BLaER1 (cell line): ENCODE measurements at regions not wholly inside any gene's neighbourhood (a gene's known extent, or its start where the extent isn't known, plus 50 kb on each side); places are given as distances from the start of the nearest gene placed in this dataset.
"Not testable (repeated sequence)": the region's sequence is repeated elsewhere in the genome, so short reads cannot be mapped to it uniquely, and the experiment has no call there.

Source experiments
- H3K27ac ChIP-seq: shearing (Covaris generic); formaldehyde crosslinking; 2 replicates; pipeline ENCODE4 v1.8.1; 2022
- H3K27me3 ChIP-seq: shearing (Covaris generic); formaldehyde crosslinking; 2 replicates; pipeline ENCODE4 v1.8.1; 2022
- H3K36me3 ChIP-seq: shearing (Covaris generic); formaldehyde crosslinking; 2 replicates; pipeline ENCODE4 v1.8.1; 2022
- H3K4me1 ChIP-seq: shearing (Covaris generic); formaldehyde crosslinking; 2 replicates; pipeline ENCODE4 v1.8.1; 2022
- H3K4me2 ChIP-seq: shearing (Covaris generic); formaldehyde crosslinking; 2 replicates; pipeline ENCODE4 v1.8.1; 2022
- H3K4me3 ChIP-seq: shearing (Covaris generic); formaldehyde crosslinking; 2 replicates; pipeline ENCODE4 v1.8.1; 2022
- H3K9ac ChIP-seq: shearing (Covaris generic); formaldehyde crosslinking; 2 replicates; pipeline ENCODE4 v1.8.1; 2022
- H3K9me3 ChIP-seq: shearing (Covaris generic); formaldehyde crosslinking; 2 replicates; pipeline ENCODE4 v1.8.1; 2022
- H4K20me1 ChIP-seq: shearing (Covaris generic); formaldehyde crosslinking; 2 replicates; pipeline ENCODE4 v1.8.1; 2022
- Cebpa-rat ChIP-seq: shearing (Covaris generic); IDR thresholded peaks from 2 replicates; pipeline ENCODE4 v1.8.1; 2022

DNA sequence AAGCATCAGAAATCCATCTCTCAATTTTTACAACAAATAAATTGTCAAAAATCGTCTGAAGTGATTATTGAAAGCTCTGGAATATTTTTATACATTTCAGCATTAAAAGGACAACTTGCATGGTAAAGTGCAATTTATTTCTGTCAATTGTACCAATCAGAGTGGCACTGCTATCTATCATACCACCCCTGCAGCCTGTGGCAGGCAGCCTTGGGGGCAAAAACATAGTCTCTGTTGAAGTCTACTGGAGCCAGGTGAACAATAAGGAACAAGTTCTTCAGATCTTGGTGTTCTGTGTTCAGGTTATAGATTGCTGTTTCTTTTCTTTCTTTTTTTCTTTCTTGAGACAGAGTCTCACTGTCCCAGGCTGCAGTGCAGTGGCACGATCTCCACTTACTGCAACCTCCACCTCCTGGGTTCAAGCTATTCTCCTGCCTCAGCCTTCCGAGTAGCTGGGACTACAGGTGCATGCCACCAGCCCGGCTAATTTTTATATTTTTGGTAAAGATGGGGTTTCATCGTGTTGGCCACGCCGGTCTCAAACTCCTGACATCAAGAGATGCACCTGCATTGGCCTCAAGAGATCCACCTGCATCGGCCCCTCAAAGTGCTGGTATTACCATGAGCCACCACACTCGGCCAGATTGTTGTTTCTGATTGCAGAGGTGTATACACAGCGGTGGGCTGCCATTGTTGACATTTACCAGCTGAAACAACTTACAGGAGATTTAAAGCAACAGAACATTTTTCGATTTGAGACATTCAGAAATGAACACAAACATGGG is 629.6 kb downstream of the SLC16A7 start:
- H3K4me1 ChIP-seq, result peaks cover 15% of the 10 kb centered on the region
- H3K9ac ChIP-seq, result no peak overlapping the region
- no peak overlapping the region for H3K4me2 ChIP-seq
- H3K27ac ChIP-seq, result no peak overlapping the region
- H3K9me3 ChIP-seq, result no peaks in the 10 kb centered on the region
- no peak for TF ChIP-seq Cebpa-rat
- H4K20me1 ChIP-seq, result no peaks in the 10 kb centered on the region
- H3K36me3 ChIP-seq, result no peaks in the 10 kb centered on the region
- no peak overlapping the region for H3K4me3 ChIP-seq
- H3K27me3 ChIP-seq, result no peaks in the 10 kb centered on the region

DNA sequence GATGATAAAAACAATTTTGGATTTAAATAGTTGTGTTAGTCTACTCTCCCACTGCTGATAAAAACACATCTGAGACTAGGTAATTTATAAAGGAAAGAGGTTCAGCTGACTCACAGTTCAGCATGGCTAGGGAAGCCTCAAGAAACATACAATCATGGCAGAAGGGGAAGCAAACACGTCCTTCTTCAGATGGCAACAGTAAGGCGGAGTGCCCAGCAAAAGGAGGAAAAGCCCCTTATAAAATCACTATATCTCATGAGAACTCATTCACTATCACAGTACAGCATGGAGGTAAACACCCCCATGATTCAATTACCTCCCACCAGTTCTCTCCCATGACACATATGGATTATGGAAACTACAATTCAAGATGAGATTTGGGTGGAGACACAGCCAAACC is 632.1 kb downstream of the SLC16A7 start:
- H3K4me1 ChIP-seq, result peaks cover 15% of the 10 kb centered on the region
- no peaks in the 10 kb centered on the region for H3K36me3 ChIP-seq
- no peak overlapping the region for H3K27ac ChIP-seq
- H3K4me2 ChIP-seq, result no peak overlapping the region
- no peaks in the 10 kb centered on the region for H3K27me3 ChIP-seq
- no peak overlapping the region for H3K9ac ChIP-seq
- H4K20me1 ChIP-seq, result no peaks in the 10 kb centered on the region
- H3K4me3 ChIP-seq, result no peak overlapping the region
- H3K9me3 ChIP-seq, result no peaks in the 10 kb centered on the region
- no peak for TF ChIP-seq Cebpa-rat

DNA sequence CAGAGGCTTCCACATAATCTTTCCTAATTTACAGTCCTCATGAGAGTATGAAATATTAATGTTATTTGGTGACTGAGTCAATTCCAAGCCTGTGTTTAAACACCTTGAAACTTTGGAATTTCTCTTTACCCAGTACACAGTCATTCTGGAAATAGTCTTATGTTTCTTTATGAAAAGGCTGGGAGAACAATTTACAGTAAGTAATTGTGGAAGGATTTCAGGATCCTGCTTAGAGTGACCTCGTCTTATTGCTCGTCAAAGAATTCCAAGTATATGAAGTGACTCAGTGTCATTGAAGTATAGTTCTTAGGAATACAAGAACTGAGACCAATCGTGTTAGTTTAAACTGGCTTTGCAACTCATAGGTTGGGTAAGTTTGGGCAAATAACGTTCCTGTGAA is 634.2 kb downstream of the SLC16A7 start:
- Histone ChIP-seq H3K9ac (no peak overlapping the region), H3K9me3 (no peaks in the 10 kb centered on the region), H3K36me3 (no peaks in the 10 kb centered on the region), H3K4me1 (peaks cover 15% of the 10 kb centered on the region), H3K27ac (no peak overlapping the region), H3K4me3 (no peak overlapping the region), H4K20me1 (no peaks in the 10 kb centered on the region), H3K27me3 (no peaks in the 10 kb centered on the region), H3K4me2 (no peak overlapping the region)
- TF ChIP-seq Cebpa-rat, result no peak

DNA sequence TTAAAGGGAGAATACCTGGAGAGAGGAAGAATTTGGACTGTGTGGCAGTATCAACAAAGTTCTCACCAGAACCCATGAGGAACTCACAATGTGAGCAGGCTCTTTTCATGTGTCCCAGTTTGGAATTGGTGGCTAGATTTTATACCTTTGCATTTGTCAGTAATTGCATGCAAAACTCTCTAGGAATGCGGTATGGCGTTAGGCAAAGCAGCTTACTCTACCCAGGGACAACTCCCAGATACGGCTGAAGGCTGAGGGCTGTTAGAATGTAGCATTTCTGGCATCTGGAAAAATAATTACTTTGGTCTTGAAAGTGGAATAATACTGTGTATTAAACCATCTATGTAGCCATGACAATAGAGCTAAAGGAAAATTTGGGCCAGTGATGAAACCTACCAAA is 635.5 kb downstream of the SLC16A7 start:
- H3K9me3 ChIP-seq, result no peaks in the 10 kb centered on the region
- no peak overlapping the region for H3K4me3 ChIP-seq
- peaks cover 15% of the 10 kb centered on the region for H3K4me1 ChIP-seq
- no peak overlapping the region for H3K27ac ChIP-seq
- no peaks in the 10 kb centered on the region for H3K27me3 ChIP-seq
- no peak overlapping the region for H3K9ac ChIP-seq
- H3K4me2 ChIP-seq, result no peak overlapping the region
- no peaks in the 10 kb centered on the region for H4K20me1 ChIP-seq
- H3K36me3 ChIP-seq, result no peaks in the 10 kb centered on the region
- TF ChIP-seq Cebpa-rat, result no peak

DNA sequence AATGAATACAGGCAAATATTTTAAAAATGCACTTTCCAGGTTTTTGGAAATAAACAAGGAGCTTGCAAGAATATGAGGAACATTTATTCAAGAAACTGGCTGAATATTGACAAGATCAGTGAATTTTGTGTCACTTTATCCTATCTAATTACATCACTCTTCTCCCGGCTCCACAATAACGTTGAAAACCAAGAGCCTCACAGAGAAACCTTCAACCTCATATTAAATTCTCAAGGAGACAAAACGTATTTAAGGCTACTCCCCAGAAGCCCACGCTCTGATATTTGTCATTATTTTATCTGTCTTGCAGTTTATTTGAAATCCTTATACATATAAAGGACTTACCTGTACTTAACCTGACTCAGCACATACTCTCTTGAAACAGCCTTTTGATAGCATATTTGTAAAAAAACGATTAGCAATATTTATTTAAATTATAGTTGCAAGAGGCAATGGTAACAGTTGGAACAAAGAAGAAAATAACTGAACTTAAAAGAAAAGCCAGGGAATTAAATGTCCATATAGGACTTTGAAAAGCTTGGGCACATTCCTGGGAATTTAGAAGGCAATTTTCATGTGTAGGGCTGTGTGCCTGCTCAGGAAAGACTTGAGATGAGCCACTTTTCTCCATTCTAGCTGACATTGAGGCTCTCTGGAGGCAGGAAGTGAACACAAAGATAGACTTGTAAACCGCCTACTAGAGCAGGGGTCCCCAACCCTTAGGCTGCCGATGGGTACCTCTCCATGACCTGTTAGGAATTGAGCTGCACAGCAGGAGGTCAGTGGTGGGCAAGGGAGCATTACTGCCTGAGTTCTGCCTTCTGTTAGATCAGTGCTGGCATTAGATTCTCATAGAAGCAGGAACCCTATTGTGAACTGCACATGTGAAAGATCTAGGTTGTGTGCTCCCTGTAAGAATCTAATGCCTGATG is 636.4 kb downstream of the SLC16A7 start:
- no peaks in the 10 kb centered on the region for H4K20me1 ChIP-seq
- no peaks in the 10 kb centered on the region for H3K27me3 ChIP-seq
- no peak overlapping the region for H3K27ac ChIP-seq
- H3K4me2 ChIP-seq, result no peak overlapping the region
- peaks cover 15% of the 10 kb centered on the region for H3K4me1 ChIP-seq
- H3K9ac ChIP-seq, result no peak overlapping the region
- H3K4me3 ChIP-seq, result no peak overlapping the region
- no peaks in the 10 kb centered on the region for H3K9me3 ChIP-seq
- no peaks in the 10 kb centered on the region for H3K36me3 ChIP-seq
- TF ChIP-seq Cebpa-rat, result no peak

DNA sequence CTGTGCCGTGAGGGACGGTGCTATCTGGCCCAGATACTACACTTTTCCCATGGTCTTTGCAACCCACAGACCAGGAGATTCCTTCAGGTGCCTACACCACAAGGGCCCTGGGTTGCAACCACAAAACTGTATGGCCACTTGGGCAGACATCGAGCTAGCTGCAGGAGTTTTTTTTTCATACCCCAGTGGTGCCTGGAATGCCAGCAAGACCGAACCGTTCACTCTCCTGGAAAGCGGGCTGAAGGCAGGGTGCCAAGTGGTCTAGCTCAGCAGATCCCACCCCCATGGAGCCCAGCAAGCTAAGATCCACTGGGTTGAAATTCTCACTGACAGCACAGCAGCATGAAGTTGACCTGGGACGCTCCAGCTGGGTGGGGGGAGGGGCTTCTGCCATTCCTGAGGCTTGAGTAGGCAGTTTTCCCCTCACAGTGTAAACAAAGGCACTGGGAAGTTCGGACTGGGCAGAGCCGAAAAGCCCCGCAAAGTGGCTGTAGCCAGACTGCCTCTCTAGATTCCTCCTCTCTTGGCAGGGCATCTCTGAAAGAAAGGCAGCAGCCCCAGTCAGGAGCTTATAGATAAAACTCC is 638.9 kb downstream of the SLC16A7 start:
- H3K4me1 ChIP-seq, H3K27ac ChIP-seq, H3K9me3 ChIP-seq, H3K4me3 ChIP-seq, H3K4me2 ChIP-seq, H3K36me3 ChIP-seq, H4K20me1 ChIP-seq, H3K27me3 ChIP-seq, H3K9ac ChIP-seq: not testable (repeated sequence)

DNA sequence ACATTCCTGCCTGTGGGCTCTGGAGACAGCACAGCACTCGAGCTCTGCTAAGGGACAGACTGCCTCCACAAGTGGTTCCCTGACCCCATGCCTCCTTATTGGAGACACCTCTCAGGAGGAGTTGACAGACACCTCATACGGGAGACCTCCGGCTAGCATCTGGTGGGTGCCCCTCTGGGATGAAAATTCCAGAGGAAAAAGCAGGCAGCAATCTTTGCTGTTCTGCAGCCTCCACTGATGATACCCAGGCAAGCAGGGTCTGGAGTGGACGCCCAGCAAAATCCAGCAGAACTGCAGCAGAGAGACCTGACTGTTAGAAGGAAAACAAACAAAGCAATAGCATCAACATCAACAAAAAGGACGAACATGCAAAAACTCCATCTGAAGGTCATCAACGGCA is 639.4 kb downstream of the SLC16A7 start:
- no peaks in the 10 kb centered on the region for H3K36me3 ChIP-seq
- no peak overlapping the region for H3K9ac ChIP-seq
- H3K27me3 ChIP-seq, result no peaks in the 10 kb centered on the region
- TF ChIP-seq Cebpa-rat, result no peak
- no peak overlapping the region for H3K4me3 ChIP-seq
- no peaks in the 10 kb centered on the region for H4K20me1 ChIP-seq
- no peaks in the 10 kb centered on the region for H3K9me3 ChIP-seq
- H3K4me2 ChIP-seq, result no peak overlapping the region
- no peaks in the 10 kb centered on the region for H3K4me1 ChIP-seq
- H3K27ac ChIP-seq, result no peak overlapping the region

DNA sequence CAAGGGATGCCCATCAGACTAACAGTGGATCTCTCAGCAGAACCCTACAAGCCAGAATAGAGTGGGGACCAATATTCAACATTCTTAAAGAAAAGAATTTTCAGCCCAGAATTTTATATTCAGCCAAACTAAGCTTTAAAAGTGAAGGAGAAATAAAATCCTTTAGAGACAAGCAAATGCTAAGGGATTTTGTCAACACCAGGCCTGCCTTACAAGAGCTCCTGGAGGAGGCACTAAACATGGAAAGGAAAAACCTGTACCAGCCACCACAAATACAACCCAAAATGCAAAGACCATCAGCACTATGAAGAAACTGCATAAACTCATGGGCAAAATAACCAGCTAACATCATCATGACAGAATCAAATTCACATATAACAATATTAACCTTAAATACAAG is 640.6 kb downstream of the SLC16A7 start:
- not testable (repeated sequence) for H3K27ac ChIP-seq, H3K36me3 ChIP-seq, H3K27me3 ChIP-seq, H3K4me1 ChIP-seq, H3K9ac ChIP-seq, H3K4me3 ChIP-seq, H3K4me2 ChIP-seq, H4K20me1 ChIP-seq, H3K9me3 ChIP-seq

DNA sequence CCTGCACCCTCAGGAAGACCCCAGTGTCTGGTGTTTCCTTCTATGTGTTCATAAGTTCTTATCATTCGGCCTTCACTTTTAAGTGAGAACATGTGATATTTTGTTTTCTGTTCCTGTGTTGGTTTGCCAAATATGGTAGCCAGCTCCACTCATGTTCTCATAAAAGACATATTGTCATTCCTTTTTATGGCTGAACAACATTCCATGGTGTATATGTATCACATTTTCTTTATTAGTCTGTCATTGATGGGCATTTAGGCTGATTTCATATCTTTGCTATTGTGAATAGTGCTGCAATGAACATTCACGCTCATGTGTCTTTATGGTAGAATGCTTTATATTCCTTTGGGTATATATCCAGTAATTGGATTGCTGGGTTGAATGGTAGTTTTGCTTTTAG is 645.1 kb downstream of the SLC16A7 start:
- H4K20me1 ChIP-seq, result no peaks in the 10 kb centered on the region
- no peak overlapping the region for H3K27ac ChIP-seq
- H3K4me1 ChIP-seq, result no peaks in the 10 kb centered on the region
- H3K9me3 ChIP-seq, result no peaks in the 10 kb centered on the region
- H3K36me3 ChIP-seq, result no peaks in the 10 kb centered on the region
- no peak overlapping the region for H3K9ac ChIP-seq
- H3K4me2 ChIP-seq, result no peak overlapping the region
- no peaks in the 10 kb centered on the region for H3K27me3 ChIP-seq
- H3K4me3 ChIP-seq, result no peak overlapping the region
- no peak for TF ChIP-seq Cebpa-rat

DNA sequence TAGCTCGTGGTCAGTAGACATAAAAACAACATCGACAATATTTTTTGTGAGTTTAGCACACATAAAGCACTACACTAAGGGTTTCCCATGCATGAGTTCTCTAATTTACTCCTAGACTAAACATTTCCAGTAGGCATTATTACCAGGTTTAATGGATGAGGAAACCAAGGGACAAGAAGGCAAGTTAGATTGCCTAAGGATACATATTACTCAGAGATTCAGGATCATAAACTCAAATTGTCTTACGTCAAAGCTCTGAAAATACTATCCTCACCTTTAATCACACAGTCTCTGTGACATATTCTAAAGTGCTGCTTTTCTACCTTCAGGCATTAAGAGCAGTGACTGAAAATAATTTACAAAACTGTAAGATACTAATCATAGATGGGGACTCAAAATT is 655.3 kb downstream of the SLC16A7 start:
- Histone ChIP-seq H3K4me3 (no peak overlapping the region), H3K4me2 (no peak overlapping the region), H3K4me1 (no peaks in the 10 kb centered on the region), H3K9ac (no peak overlapping the region), H3K27ac (no peak overlapping the region), H3K27me3 (no peaks in the 10 kb centered on the region), H3K9me3 (no peaks in the 10 kb centered on the region), H3K36me3 (no peaks in the 10 kb centered on the region), H4K20me1 (no peaks in the 10 kb centered on the region)
- TF ChIP-seq Cebpa-rat, result no peak
